Fibroblast of skin of right biceps (primary cell): ENCODE measurements at regions not wholly inside any gene's neighbourhood (a gene's known extent, or its start where the extent isn't known, plus 50 kb on each side); places are given as distances from the start of the nearest gene placed in this dataset.
"Not testable (repeated sequence)": the region's sequence is repeated elsewhere in the genome, so short reads cannot be mapped to it uniquely, and the experiment has no call there.

Source experiments
- DNase-seq: peaks from one replicate; pipeline ENCODE4 v3.0.0-alpha.2; 2013

DNA sequence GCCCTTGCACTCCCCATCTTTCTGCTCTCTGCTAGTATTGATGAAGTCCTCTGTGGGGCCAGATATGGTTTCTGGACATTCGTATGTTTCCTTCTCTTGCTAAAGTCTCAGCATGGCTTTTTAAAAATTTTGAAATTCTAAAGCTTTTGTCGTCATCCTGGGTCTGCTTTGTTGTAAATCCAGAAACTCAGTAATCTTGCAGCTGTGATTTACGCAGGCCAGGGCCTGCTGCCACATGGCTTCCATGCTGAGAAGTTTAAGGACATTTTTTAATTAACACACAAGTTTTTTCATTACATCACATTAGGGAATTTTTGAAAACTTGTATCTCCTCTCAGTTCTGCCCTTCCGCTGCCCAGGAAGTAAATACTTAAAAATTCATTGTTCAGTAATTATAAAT lies 686.1 kb upstream of the IGFBP3 start:
- no peak for DNase-seq

DNA sequence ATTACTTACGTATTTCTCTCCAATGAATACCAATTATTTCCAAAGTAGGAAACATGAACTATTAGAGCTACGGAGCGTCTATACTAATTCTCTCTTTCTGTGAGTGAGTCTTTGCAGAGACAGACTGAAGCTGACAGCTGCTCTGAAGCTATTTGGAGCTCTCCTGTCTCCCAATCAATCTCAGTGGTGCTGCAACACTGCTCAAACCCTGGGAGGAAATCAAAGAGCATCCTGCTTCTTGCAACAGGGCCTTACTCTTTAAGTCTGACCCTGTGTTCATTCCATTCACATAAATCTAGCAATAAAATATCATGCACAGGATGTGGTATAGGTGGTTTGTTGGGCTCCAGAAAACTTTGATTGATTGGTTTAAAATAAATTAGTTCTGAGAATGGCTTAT lies 685.7 kb upstream of the IGFBP3 start:
- peak; percentile 48 for DNase-seq

DNA sequence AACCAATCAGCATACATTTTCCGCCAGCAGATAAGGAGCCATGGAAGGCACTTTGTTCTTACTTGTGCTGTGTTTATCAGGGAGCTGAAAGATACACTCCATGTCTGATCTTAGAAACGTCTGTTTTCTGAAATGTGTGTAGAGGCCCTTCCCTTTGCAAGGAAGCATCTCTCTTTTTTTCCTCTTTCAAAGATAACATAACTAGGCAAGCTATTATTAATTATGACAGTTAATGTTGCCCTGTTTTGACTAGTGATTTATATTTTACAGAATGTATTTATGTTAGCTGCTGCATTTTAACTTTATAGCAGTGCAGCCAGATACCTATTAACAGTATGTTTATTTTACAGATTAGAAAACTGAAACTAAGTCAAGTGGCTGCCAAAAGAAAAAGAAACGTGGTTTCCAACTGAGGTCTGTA lies 683.2 kb upstream of the IGFBP3 start:
- DNase-seq: no peak

DNA sequence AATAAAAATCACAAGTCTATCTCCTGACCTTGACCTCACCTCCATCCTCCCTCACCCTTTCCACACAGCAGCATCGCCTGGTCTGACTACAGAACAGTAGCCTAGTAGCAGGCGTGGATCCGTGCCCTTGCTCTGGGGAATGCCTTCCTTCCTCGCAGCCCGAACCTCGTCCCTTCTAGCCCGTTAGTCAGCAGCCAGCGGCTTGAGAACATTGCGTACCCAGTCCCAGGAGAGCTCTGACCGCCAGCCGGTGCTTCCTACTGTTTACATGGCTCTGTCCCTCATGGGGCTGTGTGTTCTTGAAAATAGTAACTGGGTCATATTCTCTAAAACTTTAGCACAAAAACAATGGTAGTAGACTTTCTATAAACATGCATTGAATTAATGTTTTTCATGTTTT lies 682.7 kb upstream of the IGFBP3 start:
- DNase-seq: peak; percentile 11

DNA sequence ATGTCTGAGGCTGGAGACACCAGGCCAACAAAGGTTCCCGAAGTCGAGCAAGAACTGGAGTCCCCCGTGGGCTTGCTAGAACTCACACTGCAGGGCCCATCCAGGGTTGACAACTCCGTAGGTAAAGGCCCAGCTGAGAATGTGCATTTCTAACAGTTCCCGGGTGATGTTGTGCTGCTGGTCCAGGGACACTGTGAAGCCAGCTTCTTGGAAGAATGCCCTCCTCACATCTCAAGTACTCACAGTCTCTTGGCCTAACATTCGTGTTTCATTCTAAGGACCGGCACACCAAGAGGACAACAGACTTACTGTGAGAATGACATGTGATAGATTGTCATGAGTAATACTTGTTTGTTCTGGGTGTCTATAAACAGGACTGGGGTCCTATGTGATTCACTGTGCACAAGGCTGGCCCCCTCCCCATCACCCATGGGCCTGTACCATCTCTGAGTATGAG lies 682.3 kb upstream of the IGFBP3 start:
- DNase-seq: no peak

DNA sequence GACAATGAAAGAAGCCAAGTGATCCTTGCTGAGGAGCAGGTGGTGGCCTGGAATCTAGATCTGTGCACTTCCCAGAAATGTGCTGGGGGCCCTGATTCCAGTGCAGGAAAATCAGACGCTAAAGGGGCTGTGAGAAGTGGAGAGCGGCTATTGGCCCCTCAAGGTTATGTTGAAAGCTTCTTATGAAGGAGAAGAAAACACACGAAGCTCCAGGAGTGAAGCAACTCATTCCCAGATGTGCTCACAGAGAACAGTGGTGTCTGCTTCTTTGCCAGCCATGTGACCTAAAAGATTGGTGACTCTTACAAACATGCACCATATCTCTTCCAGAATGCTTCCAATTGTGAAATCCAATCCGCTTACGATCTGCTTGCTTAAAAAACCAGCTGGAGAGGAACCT lies 679.3 kb upstream of the IGFBP3 start:
- DNase-seq: no peak

DNA sequence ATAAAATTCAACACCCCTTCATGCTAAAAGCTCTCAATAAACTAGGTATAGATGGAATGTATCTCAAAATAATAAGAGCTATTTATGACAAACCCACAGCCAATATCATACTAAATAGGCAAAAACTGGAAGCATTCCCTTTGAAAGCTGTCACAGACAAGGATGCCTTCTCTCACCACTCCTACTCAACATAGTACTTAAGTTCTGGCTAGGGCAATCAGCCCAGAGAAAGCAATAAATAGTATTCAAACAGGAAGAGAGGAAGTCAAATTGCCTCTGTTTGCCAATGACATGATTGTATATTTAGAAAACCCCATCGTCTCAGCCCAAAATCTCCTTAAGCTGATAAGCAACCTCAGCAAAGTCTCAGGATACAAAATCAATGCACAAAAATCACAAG lies 673.8 kb upstream of the IGFBP3 start:
- not testable (repeated sequence) for DNase-seq

DNA sequence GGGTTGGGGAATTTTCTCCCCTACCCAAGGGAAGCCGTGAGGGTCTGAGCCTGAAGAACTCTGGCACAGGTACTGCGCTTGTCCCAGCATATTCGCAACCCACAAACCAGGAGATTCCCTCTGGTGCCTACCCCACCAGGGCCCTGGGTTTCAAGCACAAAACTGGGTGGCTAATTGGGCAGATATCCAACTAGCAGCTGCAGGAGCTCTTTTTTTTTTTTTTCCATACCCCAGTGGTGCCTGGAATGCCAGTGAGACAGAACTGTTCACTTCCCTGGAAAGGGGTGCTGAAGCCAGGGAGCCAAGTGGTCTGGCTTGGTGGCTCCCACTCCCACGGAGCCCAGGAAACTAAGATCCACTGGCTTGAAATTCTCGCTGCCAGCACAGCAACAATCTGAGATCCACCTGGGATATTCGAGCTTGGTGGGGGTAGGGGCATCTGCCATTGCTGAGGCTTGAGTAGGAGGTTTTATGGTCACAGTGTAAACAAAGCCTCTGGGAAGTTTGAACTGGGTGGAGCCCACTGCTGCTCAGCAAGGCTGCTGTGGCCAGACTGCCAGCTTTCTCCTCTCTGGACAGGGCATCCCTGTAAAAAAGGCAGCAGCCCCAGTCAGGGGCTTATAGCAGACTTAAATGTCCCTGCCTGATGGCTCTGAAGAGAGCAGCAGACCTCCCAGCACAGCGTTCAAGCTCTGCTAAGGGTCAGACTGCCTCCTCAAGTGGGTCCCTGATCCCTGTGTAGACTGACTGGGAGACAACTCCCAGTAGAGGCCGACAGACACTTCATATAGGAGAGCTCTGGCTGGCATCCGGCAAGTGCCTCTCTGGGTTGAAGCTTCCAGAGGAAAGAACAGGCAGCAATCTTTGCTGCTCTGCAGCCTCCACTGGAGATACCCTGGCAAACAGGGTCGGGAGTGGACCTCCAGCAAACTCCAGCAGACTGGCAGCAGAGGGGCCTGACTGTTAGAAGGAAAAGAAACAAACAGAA lies 670.1 kb upstream of the IGFBP3 start:
- not testable (repeated sequence) for DNase-seq

DNA sequence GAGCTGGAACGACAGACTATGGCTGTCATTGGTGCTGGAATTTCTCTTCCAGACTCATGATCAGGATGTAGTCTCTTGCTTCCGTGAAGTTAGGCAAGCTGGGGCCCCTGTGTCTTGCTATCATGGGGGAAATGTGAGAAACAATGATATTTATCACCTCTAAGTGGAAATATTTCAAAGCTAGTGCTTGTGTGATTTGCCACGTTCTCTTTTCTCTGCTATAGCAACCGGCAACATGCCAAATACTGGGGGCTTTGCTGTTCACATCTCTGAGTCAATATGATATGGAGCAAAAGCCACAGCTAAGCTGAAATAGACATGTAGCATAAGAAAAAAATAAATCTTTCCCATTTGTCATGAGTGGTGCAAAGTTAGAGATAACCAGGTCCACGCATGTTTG lies 668.2 kb upstream of the IGFBP3 start:
- DNase-seq: peak; percentile 34

DNA sequence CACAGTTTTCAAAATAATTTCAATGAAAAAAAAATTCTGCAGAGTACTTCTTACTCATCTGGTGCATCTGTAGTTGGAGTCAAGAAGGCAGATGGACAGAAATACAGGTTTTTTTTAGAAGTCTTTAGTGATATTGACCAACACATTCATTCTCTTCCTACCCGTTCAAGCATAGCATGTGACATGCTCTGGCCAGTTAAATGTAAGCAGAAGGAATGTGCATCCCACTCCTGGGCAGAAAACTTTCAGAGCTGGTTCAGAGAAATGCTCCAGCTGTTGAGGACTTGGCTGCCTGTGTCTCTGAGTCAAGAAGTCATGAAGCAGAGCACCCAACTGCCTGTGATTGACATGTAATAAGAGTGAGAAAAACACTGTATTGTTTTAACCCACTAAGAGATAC lies 665.3 kb upstream of the IGFBP3 start:
- no peak for DNase-seq

DNA sequence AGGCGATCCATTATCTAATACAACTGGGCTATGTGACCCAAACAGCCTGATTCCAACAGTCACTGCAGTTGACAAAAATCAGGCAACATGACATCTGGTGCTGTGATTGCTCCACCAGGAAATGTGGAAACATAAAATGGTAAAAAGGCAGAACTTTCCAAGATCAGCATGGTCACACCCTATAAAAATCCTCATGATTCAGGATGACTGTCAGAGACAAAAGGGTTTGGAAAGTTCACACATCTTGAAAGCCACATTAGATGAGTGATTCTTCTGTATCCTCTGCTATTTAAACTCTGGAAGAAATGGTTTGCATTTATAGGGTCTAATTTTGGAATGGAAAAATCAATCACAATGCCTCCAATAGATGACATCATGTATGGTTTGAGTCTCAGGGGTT lies 662.6 kb upstream of the IGFBP3 start:
- DNase-seq: peak; percentile 77

DNA sequence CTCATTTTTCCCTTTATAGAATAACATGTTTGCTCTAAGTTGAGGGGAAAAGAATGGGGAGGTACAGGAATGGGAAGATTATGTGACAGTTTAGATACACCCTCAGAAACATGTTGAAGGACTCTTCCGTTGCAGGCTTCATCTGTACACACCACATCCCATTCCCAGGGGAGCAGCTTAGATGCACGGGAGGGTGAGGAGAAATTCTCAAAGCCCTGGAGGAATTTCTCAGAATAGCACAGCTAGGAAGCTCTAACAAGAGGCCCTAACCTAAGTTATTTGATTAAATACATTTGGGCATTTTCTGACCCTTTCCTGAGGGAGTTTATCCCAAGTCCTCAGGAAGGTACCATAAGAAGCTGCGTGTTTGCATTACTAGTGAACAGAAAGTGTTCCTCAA lies 660.2 kb upstream of the IGFBP3 start:
- DNase-seq: peak; percentile 88

DNA sequence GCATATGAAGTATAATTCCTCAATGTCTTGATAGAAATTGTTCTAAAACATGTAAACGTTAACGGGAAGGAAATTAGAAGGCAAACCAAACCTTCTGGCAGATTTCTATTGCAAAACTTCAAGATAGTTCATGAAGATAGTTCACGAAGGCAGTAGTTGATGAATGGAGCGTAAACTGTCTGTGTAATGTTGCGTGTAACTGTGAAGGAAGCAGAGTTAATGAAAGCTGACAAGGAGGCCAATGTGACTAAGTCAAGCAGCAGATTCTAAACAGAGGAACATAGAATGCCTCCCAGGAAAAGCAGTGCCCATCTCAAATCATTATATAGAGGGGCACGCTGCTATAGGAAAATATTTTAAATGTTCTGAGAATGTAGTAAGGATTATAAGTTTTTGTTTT lies 659.7 kb upstream of the IGFBP3 start:
- DNase-seq: peak; percentile 81

DNA sequence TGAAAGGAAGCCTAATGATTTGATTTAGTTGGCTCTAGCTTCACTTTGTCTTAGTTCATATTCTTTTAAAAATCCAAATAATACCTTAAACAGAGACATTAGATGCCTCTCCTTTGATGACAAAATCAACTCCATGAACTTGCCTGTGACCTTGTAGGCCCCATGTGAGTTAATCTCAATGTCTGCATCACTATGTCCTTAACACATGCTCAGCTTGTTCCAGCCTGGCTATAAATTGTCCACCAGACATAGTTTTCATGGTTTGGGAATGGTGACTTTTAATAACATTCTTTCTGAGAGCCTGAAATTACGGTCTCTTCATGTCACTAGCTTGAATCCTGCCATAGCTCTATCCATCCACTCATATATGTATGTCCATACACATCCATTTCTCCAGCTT lies 656.3 kb upstream of the IGFBP3 start:
- DNase-seq: peak; percentile 46

DNA sequence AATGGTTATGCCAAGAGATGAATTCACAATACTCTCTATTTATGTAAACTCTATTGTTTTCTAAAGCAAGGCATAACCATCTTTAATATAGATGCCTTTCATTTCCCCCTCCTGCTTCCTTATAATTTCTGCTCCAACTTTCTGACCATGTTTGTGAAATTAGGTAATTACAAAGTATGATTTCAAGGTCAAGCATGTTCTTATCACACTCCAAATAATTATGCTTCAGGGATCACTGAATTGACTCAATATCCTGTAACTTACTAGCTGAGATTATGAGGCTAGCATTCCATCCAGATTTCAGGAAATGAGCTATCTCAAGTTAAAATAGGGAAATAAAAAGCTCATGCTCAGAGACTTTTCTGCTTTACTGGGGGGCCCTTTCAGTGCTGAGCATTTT lies 655.9 kb upstream of the IGFBP3 start:
- DNase-seq: peak; percentile 77

DNA sequence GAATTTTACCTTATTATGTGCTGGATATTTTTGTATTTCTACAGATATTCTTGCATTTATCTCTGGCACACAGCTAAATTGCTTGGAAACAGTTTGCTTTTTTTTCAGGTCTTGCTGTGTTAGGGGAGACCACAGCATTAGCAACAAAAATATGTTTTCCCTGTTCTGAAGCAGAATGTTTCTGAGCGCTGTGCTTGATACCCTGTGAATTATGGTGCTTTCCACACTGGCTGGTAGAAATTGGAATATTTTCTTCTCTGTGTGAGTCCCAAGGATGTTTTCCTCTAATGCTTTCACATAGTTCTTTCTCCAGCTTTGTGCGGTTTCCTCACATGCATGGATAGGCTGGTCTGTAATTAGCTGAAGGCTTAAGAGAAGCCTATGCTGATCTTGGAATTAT lies 651.6 kb upstream of the IGFBP3 start:
- DNase-seq: peak; percentile 29

DNA sequence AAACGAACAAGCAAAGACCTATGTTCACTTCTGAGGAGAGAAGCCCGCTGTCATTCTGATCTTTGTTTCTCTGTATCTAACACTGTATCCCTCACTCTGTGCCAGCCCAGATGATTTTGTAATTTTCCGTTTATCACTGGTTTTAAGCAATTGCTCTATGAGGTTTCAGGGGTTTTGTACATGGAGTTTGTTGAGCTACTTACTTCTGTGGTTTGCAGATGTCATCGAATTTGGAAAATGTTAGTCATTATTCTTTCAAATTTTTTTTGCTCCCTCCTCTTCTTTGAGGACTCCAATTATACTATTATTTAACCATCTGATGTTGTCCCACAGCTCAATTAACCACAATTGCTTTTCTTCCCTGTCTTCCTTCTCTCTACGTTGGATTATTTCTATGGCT lies 650.9 kb upstream of the IGFBP3 start:
- peak; percentile 49 for DNase-seq

DNA sequence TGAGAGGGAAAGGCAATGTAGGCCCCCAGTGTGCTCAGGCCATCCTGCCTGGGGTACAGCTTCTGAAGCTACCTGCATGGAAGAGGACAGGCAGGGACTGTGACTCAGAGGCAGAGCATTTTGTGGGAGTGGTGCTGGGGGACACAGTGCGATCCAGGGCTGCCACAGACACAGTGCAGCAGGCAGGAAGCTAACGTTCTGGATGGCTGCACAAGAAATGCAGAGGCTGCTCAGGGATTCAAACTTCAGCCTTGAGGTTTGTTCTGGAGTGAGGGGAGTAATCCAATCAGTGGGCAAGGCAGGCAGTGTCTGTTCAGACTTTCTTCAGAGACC lies 648.0 kb upstream of the IGFBP3 start:
- DNase-seq: peak; percentile 63

DNA sequence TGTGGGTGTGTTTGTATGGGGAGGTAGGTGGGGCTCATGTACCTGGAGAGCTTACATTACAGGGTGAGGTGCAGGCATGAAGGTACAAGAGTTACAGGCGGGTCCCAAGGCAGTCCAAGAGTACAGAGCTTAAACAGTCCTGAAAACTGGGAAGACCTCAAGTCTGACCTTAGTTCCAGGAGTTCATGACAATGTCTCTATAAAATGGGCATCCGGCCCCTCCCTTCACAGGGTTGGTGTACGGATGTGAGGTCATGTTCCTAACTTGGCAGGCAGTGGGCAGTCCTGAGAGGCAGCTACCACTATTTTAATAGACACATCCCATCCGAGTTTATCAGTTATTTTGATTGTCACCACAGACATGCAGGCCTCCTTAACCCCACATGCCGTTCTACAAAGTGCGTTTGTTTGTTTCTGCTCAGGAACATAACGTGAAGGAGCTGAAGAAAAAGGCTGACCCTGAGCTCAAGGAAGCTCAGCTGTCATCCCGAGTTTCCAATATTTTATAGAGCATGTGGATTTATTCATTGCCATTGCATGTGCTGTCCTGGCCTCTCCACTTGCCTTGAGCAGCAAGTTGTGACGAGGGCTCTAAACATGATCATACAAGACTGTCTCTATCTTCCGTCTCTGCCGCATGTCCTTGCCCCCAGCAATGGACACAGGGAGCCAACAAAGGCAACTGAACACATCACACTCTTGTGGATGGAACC lies 647.5 kb upstream of the IGFBP3 start:
- no peak for DNase-seq

DNA sequence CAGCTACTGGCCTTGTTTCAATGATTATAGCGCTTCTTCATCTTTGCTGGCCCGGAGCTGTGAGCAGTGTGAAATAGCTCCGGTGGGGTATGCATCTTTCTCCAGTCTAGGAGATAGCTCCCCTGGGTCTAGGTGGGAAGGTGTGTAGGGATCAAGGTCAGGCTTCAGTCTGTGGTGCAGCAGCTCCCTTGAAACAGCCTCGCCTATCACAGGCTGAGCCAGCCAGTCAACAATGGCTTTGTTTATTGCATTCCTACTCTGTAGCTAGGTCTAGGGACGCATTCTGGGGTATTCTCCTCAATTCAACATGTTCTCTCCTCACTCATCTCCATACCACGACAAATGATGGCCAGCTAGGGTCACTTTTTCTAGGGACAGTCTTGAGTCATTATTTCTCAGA lies 646.8 kb upstream of the IGFBP3 start:
- no peak for DNase-seq

DNA sequence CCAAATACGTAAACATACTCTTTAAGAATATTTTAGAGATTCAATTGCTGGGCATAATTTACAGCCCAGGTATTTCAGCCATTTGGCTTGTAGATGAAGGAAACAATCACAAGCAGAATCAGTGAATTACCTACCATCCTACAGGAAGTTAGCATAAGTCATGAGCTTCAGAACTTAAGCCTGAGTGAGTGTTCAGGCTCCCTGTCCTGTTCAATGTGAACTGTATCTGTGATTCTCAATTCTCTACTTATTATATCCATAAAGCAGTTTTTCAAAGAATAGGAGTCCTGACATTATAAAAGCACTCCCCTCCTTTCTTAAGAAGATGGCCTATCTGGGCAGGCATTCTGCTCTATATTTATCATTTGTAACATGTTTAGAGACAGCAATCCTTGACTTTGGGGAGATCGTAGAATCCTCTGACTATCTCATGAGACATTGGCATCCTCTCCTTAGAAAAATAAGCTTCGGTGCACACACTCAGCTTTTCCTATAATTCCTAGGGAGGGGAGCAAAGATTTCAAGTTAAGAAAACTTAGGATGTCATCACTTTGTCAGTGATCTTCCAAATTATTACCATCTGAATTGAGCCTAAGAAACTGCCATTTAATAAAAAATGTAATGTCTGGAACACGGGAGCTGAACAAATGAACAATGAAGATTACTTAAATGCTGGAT lies 645.2 kb upstream of the IGFBP3 start:
- DNase-seq: peak; percentile 88

DNA sequence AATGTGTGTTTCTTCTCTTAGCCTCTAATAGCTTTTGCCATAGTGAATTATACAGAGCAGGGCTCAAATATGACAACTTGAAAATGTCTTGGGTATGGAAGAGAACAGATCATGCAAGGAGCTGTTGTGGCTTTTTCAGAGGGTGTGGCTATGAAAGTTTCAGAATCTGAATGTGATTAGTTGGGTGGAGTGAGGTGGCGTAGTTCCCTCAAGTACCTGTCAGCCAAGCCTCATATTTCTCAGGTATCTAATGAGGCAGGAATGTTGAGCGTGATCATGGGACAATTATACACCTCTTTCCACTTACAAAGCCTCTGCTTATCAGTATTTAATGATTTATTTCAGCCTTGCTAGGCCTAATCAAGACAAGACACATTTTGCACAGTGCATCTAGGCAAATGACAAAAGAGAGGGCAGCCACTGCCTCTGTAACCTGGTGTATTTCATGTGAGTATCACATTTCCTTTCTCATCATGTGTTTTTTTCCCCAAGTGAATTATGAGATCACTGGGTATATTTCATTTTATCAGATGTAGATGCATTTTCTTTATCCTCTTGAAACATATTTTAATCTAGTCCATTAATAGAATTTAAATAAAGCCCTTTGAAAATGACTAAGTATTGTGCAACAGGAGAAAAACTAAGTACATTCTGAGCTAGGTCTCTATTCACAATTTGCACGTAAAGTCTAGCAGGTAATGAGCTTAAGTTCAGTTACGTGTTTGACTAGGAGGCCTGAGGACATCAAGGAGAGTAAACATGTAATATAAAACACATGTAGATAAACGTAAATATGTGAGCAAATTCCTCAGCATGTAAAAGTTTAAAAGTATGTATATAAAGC lies 644.4 kb upstream of the IGFBP3 start:
- DNase-seq: no peak
